Activated CD4-positive, alpha-beta T cell treated with anti-CD3 and anti-CD28 coated beads, Interleukin-10, Interleukin-2, amounts not matched to agents 100 ng/mL and 50 ng/mL, durations not matched to agents 16 hours and 8 hours (primary cell): ENCODE measurements at regions not wholly inside any gene's neighbourhood (a gene's known extent, or its start where the extent isn't known, plus 50 kb on each side); places are given as distances from the start of the nearest gene placed in this dataset.
"Not testable (repeated sequence)": the region's sequence is repeated elsewhere in the genome, so short reads cannot be mapped to it uniquely, and the experiment has no call there.

Experiments
- DNase-seq: peaks from one replicate; pipeline ENCODE4 v3.0.0-alpha.2; 2020

GRCh38 chr16:86946396-86946795 is 368.0 kb downstream of the FOXL1 start:
- DNase-seq, result no peak

- no peak for DNase-seq
These were observed 368.6 kb downstream of the FOXL1 start for GRCh38 chr16:86946981-86947380.

DNA sequence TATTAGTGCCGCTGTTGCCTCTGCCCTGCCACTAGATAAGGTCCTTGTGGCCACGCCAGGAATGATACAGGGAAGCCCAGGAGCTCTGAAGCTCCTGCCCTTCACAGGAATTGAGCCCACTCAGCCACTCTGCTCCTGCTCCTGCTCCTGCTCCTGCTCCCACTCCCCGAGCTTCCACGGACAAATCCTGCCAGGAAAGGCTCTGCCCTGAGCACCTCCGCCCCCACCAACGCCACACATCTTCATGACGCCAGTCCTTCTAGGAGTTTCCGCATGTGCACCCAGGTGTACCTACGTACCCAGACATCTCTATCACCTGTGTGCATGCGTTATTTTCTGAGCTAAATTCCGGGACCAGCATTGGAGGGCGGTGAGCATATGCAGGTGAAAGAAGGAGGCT is 369.1 kb downstream of the C16orf95 start:
- DNase-seq, result no peak

GRCh38 chr16:86949116-86949515 is 368.1 kb downstream of the C16orf95 start:
- no peak for DNase-seq

DNA sequence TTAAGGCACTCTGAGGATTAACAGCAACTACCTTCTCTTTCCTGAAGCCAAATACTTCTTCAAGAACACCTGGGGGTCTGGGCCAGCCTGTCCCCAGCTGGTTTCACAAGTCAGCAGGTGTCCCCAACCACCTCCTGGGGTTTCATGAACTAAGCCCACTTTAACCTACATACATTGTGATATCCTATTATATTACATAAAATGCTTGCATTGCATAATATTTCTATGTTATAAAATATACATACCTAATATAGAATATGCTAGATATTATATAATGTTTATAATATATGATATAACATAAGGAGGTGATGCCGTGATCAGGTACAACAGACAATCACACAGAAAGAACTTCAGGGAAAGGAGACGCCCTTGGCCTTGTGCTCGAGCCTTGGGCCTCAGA is 367.6 kb downstream of the C16orf95 start:
- no peak for DNase-seq

DNA sequence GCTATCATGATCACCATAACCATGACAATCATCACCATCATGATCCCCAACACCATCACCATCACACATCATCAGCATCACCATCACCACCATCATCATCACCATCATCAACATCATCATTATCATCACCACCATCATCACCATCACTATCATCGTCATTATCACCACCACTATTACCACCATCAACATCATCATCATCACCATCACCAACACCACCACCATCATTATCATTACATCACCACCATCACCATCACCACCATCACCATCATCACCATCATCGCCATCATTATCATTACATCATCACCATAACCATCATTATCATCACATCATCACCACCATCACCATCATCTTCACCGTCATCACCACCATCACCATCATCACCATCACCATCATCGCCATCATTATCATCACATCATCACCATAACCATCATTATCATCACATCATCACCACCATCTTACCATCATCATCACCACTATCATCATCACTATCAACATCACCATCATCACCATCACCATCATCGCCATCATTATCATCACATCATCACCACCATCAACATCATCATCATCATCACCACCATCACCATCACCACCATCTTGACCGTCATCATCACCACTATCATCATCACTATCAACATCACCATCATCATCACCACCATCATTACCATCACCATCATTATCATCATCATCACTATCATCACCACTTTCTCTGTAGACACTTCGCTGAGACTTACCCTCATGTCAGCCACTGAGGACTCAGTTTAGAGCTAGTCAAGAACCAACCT is 366.0 kb downstream of the C16orf95 start:
- no peak for DNase-seq

GRCh38 chr16:86951831-86952598 is 365.2 kb downstream of the C16orf95 start:
- DNase-seq, result no peak

DNA sequence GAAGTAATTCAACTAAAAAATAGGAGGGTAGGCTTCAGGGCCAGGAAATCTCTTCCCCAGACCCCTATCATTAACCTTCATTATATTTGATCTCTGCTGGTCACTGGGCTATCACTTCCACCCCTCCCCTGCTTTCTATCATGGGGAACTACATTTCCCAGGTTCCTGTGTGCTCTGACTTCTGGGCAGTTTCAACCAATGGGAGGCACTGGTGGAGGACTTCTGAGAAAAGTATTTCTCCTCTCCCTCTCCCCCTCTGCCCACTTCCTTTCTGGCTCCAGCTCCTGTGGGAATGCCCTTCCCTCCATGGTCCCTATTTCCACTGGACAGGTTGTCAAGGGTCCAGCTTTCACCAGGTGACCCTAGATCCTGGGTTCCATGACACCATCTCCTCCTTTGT is 364.4 kb downstream of the C16orf95 start:
- no peak for DNase-seq

DNA sequence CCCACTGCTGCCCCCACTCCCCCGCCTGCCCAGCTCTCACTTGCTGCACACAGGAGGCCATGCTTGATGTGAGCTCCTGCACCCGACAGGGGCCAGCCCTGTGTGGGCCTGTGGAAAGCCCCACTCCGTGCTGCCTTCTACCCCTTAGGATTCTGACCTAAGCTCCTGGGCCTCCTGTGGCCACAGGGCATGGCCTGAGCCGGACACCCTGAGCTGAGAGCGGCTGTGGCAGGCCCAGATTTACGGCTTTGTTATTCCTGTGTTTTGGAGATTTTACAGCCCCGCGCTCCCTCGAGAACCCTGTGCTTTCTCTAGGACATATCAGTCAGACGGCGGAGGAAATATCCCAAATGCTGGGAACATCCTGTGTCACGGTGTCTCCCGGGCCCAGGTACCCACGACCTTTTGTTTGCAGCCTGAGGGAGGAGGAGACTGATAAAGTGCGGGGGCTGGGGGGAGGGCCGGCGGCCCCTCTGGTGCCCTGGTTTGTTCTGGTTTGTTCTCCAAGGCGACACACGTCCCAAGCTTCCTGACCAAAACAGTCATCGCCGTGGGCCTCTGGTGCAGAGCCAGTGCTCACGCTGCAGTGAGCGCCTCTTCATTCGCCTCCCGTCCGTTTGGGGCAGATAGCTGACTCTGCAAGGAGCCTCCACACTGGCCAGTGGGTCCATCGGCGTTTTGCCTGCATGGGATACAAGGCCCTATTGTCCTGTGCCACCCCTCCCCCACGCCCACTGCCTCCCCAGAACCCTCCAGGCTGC is 363.4 kb downstream of the C16orf95 start:
- no peak for DNase-seq

DNA sequence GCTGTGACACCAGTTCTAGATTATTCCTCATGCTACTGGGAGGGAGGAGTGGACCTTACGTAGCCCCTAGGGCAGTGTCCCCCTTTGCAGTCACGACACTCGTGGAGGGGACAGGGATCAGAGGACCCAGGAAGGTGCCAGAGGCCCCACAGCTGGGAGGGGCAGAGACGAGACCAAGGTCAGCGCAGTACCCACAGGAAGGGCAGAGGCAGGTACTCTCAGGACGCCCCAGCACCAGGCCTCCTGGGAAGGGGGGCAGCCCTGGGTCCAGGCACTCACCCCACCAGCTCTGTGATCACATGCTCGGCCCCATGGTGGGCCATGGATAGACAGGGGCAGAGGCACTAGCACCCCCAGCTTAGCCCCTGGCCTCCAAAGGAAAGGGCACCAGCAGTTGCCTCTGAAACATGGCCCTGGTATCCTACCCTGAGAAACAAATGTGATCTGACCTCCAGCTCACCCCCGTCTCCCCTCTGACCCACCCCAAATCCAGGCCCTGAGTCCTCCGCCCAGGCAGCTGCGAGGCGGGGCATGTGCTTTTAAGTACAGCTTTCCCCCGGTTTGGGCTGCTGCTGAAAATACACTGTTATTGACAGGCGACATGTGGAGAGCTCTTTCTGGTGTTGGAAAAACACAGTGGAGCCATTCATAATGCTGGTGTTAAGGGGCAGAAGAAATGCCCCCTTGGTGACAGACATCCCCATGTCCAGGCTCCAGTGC is 361.9 kb downstream of the C16orf95 start:
- no peak for DNase-seq

GRCh38 chr16:86956437-86956836 is 360.8 kb downstream of the C16orf95 start:
- peak; percentile 9 for DNase-seq

DNA sequence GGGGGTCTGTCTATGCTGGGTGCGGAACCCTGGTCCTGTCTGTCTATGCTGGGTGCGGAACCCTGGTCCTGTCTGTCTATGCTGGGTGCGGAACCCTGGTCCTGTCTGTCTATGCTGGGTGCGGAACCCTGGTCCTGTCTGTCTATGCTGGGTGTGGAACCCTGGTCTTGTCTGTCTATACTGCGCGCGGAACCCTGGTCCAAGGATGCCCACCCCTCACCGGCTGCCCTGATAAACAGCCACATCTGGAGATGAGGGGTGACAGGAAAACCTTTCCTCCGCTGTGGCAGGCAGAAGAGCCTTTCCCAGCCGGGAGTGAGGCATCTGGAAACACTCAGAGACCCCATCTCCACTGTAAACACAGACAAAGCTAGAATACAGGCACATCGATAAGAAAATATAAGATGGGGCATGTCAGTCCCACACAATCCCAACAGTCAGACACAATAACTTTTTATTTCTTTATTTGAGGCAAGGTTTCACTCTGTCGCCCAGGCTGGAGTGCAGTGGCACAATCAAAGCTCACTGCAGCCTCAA is 359.5 kb downstream of the C16orf95 start:
- DNase-seq, result not testable (repeated sequence)

- no peak for DNase-seq
These were observed 358.8 kb downstream of the C16orf95 start for GRCh38 chr16:86958423-86958822.

GRCh38 chr16:86959091-86959651 is 358.0 kb downstream of the C16orf95 start:
- no peak for DNase-seq

GRCh38 chr16:86959729-86960128 is 357.5 kb downstream of the C16orf95 start:
- no peak for DNase-seq

GRCh38 chr16:86960266-86960665 is 356.9 kb downstream of the C16orf95 start:
- no peak for DNase-seq

GRCh38 chr16:86961171-86961601 is 356.0 kb downstream of the C16orf95 start:
- no peak for DNase-seq

GRCh38 chr16:86962259-86962658 is 354.9 kb downstream of the C16orf95 start:
- no peak for DNase-seq

DNA sequence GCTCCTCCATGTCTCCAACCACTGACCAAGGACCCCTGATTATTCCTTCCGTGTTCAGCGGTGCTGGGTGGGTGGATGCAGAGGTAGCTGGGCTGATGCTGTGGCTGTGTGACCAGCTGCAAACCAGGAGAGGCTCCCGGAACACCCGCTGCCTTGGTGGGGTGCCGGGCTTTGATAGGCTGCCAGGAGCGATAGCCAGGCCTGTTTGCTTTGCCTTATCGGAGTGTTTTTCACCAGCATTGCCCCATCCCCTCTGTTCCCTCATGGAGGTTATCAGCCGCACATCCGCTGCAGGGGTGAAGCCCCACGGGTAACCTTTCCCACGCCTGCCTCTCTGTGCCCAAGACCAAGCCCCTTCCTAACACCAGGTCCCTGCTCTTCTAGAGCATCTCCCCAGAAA is 354.3 kb downstream of the C16orf95 start:
- DNase-seq, result no peak

GRCh38 chr16:86963600-86964575 is 353.3 kb downstream of the C16orf95 start:
- no peak for DNase-seq

- DNase-seq, result no peak
These were observed 352.4 kb downstream of the C16orf95 start for GRCh38 chr16:86964796-86965241.
